Coronary artery (tissue), 2 donors: ENCODE measurements at regions not wholly inside any gene's neighbourhood (a gene's known extent, or its start where the extent isn't known, plus 50 kb on each side); places are given as distances from the start of the nearest gene placed in this dataset.
"Not testable (repeated sequence)": the region's sequence is repeated elsewhere in the genome, so short reads cannot be mapped to it uniquely, and the experiment has no call there.

Experiments
- DNase-seq: peaks from one replicate; pipeline ENCODE4 v3.0.0-alpha.2; 2017; ENCODE audit warnings: low spot score
- H3K27ac ChIP-seq, 2 donors: fragments of 200-600 bp; sonication (generic); one replicate each; pipeline ENCODE4 v1.5.1; 2016 to 2019
- H3K4me3 ChIP-seq: fragments of 200-600 bp; sonication (generic); 2 replicates; pipeline ENCODE4 v1.5.1; 2016; ENCODE audit warnings: mild to moderate bottlenecking, moderate library complexity
- TF ChIP-seq, protein P1 (sequence below): fragments of 200-600 bp; sonication (generic); IDR thresholded peaks from one replicate; pipeline ENCODE4 v1.5.1; 2019; ENCODE audit warnings: antibody characterized with exemption

DNA sequence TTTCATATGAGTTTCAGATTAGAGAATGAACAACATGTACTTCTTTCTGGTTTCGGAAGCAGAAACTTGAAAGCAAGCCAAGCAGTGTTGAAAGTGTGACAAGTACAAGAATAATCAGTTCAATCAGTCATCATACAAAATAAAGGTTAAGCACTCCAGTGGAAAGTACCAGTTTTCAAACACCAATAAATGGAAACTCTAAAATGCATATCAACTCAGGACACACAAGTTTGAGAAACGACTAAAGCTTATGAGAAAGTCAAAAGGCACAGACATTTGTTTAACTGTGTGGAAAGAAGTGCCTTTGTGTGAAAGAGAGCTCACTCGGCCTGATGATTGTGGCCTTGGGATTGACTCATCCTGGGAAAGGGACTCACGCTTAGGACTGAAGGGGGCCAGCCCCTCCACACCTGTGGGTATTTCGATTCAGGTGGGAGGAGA, 60.6 kb upstream of the AKR1C1 start:
- peak overlapping the region; percentile 46 to 80 for H3K27ac ChIP-seq
- DNase-seq, result no peak
- TF ChIP-seq, protein P1, sequence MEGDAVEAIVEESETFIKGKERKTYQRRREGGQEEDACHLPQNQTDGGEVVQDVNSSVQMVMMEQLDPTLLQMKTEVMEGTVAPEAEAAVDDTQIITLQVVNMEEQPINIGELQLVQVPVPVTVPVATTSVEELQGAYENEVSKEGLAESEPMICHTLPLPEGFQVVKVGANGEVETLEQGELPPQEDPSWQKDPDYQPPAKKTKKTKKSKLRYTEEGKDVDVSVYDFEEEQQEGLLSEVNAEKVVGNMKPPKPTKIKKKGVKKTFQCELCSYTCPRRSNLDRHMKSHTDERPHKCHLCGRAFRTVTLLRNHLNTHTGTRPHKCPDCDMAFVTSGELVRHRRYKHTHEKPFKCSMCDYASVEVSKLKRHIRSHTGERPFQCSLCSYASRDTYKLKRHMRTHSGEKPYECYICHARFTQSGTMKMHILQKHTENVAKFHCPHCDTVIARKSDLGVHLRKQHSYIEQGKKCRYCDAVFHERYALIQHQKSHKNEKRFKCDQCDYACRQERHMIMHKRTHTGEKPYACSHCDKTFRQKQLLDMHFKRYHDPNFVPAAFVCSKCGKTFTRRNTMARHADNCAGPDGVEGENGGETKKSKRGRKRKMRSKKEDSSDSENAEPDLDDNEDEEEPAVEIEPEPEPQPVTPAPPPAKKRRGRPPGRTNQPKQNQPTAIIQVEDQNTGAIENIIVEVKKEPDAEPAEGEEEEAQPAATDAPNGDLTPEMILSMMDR, result no peak
- peak overlapping the region; percentile 28 for H3K4me3 ChIP-seq

DNA sequence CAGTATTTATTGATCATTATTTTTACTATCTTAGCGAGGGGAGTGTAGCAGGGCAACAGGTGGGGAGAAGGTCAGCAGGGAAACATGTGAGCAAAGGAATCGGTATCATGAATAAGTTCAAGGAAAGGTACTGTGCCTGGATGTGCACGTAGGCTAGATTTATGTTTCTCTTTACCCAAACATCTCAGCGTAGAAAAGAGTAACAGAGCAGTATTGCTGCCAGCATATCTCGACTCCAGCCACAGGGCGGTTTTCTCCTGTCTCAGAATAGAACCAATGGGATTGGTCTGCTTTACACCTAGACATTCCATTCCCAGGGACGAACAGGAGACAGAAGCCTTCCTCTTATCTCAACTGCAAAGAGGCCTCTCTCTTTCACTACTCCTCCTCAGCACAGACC, 60.1 kb upstream of the AKR1C1 start:
- not testable (repeated sequence) for DNase-seq, H3K4me3 ChIP-seq
- H3K27ac ChIP-seq, result peak overlapping the region; percentile 46 to 80

GRCh38 chr10:4903675-4904074, 59.5 kb upstream of the AKR1C1 start:
- H3K4me3 ChIP-seq, DNase-seq, H3K27ac ChIP-seq: not testable (repeated sequence)

DNA sequence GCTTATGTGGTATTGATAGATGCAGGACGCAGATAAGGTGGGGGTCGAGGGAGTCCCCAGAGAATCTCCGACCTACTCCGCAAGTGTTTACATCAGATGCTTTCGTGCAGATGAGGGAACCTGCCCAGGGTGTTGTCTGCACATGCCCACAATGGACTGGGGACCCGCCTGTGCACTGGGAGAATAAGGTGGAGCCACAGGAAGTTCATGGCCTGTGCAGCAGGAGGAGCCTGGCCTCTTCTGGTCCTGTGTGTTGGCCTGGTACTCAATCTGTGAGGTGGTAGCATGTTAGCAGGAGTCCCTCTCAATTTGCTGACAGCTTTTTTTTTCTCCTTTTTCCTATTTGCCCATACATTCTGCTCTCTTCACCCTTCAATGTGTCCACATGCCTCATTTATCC, 54.1 kb upstream of the AKR1C1 start:
- Histone ChIP-seq H3K27ac (no peak overlapping the region), H3K4me3 (no peak overlapping the region)
- no peak for DNase-seq
- TF ChIP-seq, protein P1, result no peak
